ENCODE measurements at regions not wholly inside any gene's neighbourhood (a gene's known extent, or its start where the extent isn't known, plus 50 kb on each side); places are given as distances from the start of the nearest gene placed in this dataset.

DNA sequence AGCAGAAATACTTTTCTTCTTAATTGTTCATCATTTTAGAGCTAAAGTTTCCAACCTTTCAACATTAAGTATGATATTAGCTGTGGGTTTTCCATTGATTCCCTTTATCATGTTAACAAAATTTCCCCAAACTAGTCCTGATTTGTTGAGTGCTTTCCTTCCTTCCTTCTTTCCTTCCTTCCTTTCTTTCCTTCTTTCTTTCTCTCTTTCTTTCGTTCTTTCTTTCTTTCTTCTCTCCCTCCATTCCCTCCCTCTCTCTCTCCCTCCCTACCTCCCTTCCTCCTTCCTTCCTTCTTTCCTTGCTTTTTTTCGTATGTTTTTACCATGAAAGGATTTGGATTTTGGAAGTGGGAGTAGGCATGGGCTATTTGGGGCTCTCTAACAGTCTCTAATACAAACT, 133.5 kb downstream of the LMNTD1 start:
- no peak for DNase-seq (ENCODE audit: low read depth, low spot score)
- H3K4me2 ChIP-seq (ENCODE audit: insufficient read depth, low read length): no peak overlapping the region
- intact Hi-C loops (cut with micrococcal nuclease): no loop called here
- no peak overlapping the region for H3K4me3 ChIP-seq (replicated peaks in 1 of 3; ENCODE audit: insufficient read depth in 1 of 3, low read depth in 1 of 3, low read length in 3 of 3)
- no peak for FAIRE-seq
- no peak overlapping the region for H3K9ac ChIP-seq (replicated peaks; ENCODE audit: extremely low read depth, insufficient read depth, low read length)
- TF ChIP-seq, protein P1, sequence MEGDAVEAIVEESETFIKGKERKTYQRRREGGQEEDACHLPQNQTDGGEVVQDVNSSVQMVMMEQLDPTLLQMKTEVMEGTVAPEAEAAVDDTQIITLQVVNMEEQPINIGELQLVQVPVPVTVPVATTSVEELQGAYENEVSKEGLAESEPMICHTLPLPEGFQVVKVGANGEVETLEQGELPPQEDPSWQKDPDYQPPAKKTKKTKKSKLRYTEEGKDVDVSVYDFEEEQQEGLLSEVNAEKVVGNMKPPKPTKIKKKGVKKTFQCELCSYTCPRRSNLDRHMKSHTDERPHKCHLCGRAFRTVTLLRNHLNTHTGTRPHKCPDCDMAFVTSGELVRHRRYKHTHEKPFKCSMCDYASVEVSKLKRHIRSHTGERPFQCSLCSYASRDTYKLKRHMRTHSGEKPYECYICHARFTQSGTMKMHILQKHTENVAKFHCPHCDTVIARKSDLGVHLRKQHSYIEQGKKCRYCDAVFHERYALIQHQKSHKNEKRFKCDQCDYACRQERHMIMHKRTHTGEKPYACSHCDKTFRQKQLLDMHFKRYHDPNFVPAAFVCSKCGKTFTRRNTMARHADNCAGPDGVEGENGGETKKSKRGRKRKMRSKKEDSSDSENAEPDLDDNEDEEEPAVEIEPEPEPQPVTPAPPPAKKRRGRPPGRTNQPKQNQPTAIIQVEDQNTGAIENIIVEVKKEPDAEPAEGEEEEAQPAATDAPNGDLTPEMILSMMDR (IDR thresholded peaks at IDR 0.05; ENCODE audit: extremely low read depth in 1 of 2, insufficient read depth in 1 of 2, low read depth in 1 of 2, low read length in 2 of 2): no peak
- no peak for TF ChIP-seq GATA2 (IDR thresholded peaks at IDR 0.05; ENCODE audit: insufficient read depth, insufficient read length, low read depth, low read length)
- ChIA-PET POLR2A (no interaction called here), CTCF (no interaction called here)
- H3K79me2 ChIP-seq (ENCODE audit: control insufficient read depth, insufficient read depth, low read length): no peaks in the 10 kb centered on the region
- H3K9me1 ChIP-seq (replicated peaks; ENCODE audit: control insufficient read depth, extremely low read depth, insufficient read depth, low read length): no peaks in the 10 kb centered on the region
- H3K27me3 ChIP-seq (ENCODE audit: control insufficient read depth in 2 of 2, insufficient read depth in 2 of 2, low read length in 2 of 2): no peaks in the 10 kb centered on the region
- no peak overlapping the region for H3K27ac ChIP-seq (ENCODE audit: insufficient read depth, low read depth, low read length)
- no peaks in the 10 kb centered on the region for H3K4me1 ChIP-seq (ENCODE audit: control insufficient read depth, extremely low read depth, insufficient read depth, low read length)
- no peaks in the 10 kb centered on the region for H3K9me3 ChIP-seq (replicated peaks; ENCODE audit: control insufficient read depth, insufficient read depth, low read length)
- no peak overlapping the region for H2AFZ ChIP-seq (ENCODE audit: low read depth, low read length)
- H3K36me3 ChIP-seq (ENCODE audit: control insufficient read depth in 2 of 2, extremely low read depth in 1 of 2, insufficient read depth in 2 of 2, low read length in 2 of 2): no peaks in the 10 kb centered on the region
- H4K20me1 ChIP-seq (replicated peaks; ENCODE audit: control insufficient read depth, extremely low read depth, insufficient read depth, low read length): no peaks in the 10 kb centered on the region
- BruUV-seq (replicated peaks): no TSS peak
- dilution Hi-C loops (cut with MboI; ENCODE audit: extremely low pct_ligation_motif_present, low sequenced_read_pairs): no loop called here

DNA sequence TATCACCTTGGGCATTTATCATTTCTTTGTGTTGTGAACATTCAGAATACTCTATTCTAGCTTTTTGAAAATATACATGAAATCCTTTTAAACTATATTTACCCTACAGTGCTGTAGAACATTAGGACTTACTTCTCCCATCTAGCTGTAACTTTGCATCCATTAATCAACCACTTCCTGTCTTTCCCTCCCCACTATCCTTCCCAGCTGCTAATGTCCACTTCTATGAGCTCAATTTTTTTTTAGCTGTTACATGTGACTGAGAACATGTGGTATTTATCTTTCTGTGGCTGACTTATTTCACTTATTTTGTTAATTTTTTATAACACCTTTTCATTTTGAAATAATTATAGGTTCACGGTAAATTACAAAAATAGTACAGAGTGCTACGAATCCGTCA, 136.0 kb downstream of the LMNTD1 start:
- TF ChIP-seq POLR2A (IDR thresholded peaks at IDR 0.05; ENCODE audit: low read depth, low read length) (no peak), POLR2AphosphoS5 (IDR thresholded peaks at IDR 0.05; ENCODE audit: insufficient read depth, low read depth, low read length) (no peak), GATA2 (IDR thresholded peaks at IDR 0.05; ENCODE audit: insufficient read depth, insufficient read length, low read depth, low read length) (no peak), FOS (IDR thresholded peaks at IDR 0.05; ENCODE audit: borderline replicate concordance, insufficient read depth, low read length) (no peak), JUN (IDR thresholded peaks at IDR 0.05; ENCODE audit: borderline replicate concordance, insufficient read depth, insufficient read length, low read depth) (no peak), EZH2 (IDR thresholded peaks at IDR 0.05; ENCODE audit: borderline replicate concordance, low read depth, low read length, severe bottlenecking) (no peak), MYC (IDR thresholded peaks at IDR 0.05; ENCODE audit: low read depth, low read length) (no peak)
- TF ChIP-seq, protein P2, sequence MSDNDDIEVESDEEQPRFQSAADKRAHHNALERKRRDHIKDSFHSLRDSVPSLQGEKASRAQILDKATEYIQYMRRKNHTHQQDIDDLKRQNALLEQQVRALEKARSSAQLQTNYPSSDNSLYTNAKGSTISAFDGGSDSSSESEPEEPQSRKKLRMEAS (IDR thresholded peaks at IDR 0.05; ENCODE audit: insufficient read depth, insufficient read length): no peak
- TF ChIP-seq, protein P1 (IDR thresholded peaks at IDR 0.05; ENCODE audit: extremely low read depth in 1 of 2, insufficient read depth in 1 of 2, low read depth in 1 of 2, low read length in 2 of 2): no peak
- Histone ChIP-seq H4K20me1 (replicated peaks; ENCODE audit: control insufficient read depth, extremely low read depth, insufficient read depth, low read length) (no peaks in the 10 kb centered on the region), H3K27ac (ENCODE audit: insufficient read depth, low read depth, low read length) (no peak overlapping the region), H3K27me3 (ENCODE audit: control insufficient read depth in 2 of 2, insufficient read depth in 2 of 2, low read length in 2 of 2) (peaks cover 0 to 2% of the 10 kb centered on the region in 2 experiments), H3K36me3 (ENCODE audit: control insufficient read depth in 2 of 2, extremely low read depth in 1 of 2, insufficient read depth in 2 of 2, low read length in 2 of 2) (no peaks in the 10 kb centered on the region), H2AFZ (ENCODE audit: low read depth, low read length) (no peak overlapping the region), H3K9me3 (replicated peaks; ENCODE audit: control insufficient read depth, insufficient read depth, low read length) (no peaks in the 10 kb centered on the region), H3K4me3 (replicated peaks in 1 of 3; ENCODE audit: insufficient read depth in 1 of 3, low read depth in 1 of 3, low read length in 3 of 3) (no peak overlapping the region), H3K79me2 (ENCODE audit: control insufficient read depth, insufficient read depth, low read length) (no peaks in the 10 kb centered on the region), H3K4me2 (ENCODE audit: insufficient read depth, low read length) (no peak overlapping the region), H3K4me1 (ENCODE audit: control insufficient read depth, extremely low read depth, insufficient read depth, low read length) (no peaks in the 10 kb centered on the region), H3K9me1 (replicated peaks; ENCODE audit: control insufficient read depth, extremely low read depth, insufficient read depth, low read length) (no peaks in the 10 kb centered on the region), H3K9ac (replicated peaks; ENCODE audit: extremely low read depth, insufficient read depth, low read length) (no peak overlapping the region)
- dilution Hi-C loops (cut with MboI; ENCODE audit: extremely low pct_ligation_motif_present, low sequenced_read_pairs): no loop called here
- BruUV-seq (replicated peaks): no TSS peak
- no peak for FAIRE-seq
- intact Hi-C loops (cut with micrococcal nuclease): no loop called here
- ChIA-PET POLR2A (no interaction called here), CTCF (no interaction called here)
- DNase-seq (ENCODE audit: low read depth, low spot score): no peak

All from endothelial cell of umbilical vein (primary cell).